ENCODE measurements at regions not wholly inside any gene's neighbourhood (a gene's known extent, or its start where the extent isn't known, plus 50 kb on each side); places are given as distances from the start of the nearest gene placed in this dataset.
"Not testable (repeated sequence)": the region's sequence is repeated elsewhere in the genome, so short reads cannot be mapped to it uniquely, and the experiment has no call there.

DNA sequence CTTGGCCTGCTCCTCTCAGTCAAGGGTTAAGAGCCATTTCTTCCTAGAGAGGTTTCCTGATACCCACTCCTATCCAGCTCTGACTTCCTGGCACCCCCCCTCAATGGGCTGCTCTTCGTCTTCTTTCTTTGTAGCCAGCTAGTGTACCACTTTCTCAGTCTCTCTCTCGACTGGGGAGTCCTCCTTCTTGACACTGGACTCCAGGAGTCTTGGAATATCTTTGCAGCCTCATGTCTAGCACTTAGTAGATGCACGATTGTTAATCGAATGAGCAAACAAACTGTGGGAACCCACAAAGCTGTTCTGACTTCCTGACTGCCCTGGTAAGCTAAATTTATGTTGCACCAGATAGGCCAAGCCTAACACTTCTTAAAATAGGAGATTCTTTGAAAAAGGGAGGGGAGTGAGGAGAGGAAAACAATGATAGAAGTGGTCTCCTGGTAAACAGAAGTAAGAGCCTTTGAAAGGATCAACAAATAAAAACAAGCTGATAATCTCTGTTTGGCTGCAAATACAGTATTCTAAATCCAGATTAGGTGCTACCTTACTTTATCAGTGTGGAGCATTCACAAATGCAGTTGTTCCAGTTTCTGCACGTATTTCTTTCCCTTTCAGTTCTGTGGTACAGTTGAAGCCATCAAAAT, 160.1 kb upstream of the CITED2 start:
- no peak for DNase-seq (ENCODE audit: low spot score)

DNA sequence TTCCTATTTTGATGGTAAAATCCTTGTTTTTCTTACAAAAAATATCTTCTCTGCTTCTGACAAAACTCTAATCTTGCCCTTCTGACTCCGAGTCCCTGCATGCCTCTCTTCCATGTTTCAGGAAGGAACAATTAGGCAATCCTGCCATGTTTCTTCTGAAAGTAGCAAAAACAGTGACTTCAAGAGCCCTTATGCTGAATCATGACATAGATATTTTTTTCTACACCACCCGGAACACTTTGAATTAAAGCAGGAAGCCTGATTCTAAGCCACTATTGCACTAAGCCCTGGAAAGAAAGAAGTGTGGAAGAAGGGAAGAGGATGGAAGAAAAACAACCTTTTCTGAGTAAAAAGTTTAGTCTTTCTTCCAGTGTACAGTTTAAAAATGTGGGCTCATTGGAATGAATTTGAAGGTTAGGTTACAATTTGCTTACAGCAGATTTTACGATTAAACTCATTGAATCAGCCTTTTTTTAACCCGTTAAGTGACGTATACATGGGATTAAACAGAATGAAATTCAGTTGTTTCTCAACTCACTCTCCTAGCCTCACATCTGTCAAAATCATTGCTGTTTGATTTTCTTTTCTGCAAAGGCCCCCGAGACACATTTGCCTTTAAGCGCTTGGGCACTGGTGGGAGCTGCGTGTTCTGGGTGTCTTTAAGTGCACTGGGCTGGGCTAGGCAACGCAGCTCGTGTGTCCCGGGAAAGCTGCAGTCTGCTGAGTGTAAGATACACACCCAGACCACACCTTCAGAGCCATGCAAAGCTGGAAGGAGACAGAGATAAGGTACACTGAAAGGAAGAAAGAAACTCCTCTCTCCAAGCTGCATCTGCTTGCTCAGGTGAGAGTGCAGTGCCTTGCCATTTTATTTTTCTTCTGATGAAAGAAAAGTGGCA, 159.4 kb upstream of the CITED2 start:
- DNase-seq (ENCODE audit: low spot score), result peak; percentile 36

DNA sequence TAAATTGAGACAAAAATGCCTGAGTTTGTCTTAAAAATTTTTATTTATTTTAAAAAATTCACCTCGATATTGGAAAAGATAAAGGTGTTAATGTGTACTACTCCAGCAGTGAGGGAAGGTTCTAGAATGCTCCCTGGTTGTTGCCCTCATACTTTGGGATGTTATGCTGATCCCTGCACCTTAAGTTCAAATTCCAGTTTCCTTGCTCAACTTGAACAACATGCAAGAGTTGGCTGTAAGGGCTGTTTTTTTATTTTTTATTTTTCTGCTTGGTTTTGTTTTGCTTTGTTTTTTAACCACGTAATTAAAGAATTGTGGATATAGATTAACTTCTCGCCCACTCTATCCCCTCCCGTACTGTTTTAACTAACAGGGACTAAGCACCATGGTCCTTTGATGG, 158.7 kb upstream of the CITED2 start:
- no peak for DNase-seq (ENCODE audit: low spot score)

DNA sequence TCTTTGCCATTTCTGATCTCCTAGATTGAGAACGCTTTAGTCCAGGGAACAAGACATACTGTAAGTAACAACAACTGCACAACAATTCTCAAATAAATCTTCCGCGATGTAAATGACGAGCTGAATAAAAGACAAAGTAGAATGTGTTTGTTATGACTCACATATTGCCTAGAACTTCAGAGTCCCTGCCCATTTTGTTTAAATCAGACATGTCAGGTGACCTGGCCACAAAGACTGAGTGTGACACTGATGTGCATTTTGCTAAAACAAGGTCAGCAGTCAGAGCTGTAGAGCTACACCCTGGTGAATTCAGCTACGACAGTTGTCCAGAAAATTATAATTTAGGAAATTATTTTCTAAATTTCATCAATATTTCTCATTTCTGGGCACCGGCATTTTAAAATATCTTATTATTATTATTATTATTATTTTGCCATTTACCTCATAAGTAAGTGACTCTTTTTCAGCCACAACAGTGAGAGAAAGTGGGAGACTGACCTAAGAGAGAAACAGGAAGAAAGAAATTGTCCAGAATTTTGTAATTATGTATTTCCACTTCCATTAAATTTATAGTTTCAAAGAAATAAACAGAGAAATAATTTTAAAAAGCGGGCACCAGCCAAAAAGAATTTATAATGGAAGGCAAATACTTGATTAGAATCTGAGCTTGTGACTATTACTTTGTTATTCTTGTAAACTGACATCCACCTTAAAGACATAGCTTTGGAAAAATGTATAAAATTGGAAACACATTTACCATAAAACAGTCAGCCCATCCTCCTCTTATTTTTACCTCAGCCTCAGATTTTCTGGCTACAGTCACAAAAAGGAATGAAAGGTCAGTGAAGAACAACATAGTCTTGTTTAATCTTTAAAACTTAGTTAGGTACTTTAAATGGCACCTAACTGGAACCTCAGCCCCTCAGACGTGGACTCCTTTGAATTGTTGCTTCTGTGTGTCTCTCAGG, 157.0 kb upstream of the CITED2 start:
- DNase-seq (ENCODE audit: low spot score), result no peak

DNA sequence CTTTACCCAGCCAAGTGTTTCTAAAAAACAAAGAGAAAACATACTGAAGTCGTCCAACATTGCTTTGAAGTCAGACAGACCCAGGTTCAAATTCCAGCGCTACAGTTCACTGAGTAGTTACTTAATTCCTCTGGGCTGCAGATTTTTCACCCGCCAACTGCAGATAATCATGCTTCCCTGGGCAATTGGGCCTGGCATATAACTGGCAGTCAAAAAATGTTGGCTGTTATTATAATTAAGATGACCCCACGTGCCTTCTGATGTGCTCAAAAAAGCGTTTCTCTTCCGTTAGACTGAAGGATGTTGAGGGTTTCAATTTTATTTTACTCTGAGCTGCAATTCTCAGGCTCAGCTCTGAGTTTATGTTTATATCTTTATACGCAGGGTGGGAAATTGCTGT, 156.1 kb upstream of the CITED2 start:
- no peak for DNase-seq (ENCODE audit: low spot score)

DNA sequence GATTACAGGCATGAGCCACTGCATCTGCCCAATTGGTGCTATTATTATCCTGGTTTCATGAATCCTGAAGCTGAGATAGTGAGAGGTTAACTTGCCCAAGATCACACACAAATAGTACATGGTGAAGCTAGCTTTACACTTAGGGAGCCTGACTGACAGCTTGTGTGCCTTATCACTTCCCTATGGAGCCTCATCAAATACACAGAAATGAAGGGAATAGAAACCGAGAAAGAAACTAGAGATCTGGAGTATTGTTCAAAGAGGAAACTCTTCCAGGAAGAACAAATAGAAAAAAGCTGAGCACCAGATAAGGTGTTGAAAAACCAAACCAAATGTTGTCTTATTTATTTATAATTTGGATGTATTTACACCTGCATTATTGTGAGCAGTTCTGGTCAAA, 155.0 kb upstream of the CITED2 start:
- no peak for DNase-seq (ENCODE audit: low spot score)

DNA sequence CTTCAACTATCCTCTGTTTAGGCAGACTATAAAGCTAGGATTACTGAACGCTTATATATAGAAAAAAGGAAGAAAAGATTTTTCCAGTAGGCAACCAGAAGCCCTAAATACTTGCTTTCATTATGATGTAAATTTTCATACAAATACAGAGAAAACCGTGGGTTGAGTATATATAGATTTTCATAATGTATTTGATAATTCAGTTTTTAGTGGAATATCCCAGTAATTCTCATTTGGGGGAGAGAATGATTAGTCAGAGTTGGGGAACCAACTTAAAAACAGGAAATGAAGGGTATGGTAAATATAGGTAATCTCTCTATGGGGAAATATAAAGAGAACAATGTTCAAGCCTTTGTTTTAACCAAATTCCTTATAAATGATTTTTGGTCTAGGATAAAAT, 154.0 kb upstream of the CITED2 start:
- no peak for DNase-seq (ENCODE audit: low spot score)

DNA sequence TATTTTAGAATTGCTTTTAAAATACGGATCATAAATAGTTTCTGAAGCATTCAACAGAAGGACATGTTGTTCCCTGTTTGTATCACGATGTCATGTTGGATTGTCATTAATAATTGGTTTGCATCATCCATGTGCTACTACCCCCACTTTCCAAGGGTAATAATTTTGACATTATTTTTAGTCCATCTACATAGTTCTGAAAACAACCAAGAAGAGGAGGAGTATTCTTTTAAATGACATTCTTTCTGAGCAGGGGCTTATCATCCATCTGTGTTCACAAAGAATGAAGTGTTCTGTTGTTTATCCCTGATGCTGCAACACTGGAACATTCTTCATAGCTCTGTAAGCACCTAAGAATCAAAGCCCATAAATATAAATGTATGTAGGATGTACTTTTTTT, 151.0 kb upstream of the CITED2 start:
- no peak for DNase-seq (ENCODE audit: low spot score)

DNA sequence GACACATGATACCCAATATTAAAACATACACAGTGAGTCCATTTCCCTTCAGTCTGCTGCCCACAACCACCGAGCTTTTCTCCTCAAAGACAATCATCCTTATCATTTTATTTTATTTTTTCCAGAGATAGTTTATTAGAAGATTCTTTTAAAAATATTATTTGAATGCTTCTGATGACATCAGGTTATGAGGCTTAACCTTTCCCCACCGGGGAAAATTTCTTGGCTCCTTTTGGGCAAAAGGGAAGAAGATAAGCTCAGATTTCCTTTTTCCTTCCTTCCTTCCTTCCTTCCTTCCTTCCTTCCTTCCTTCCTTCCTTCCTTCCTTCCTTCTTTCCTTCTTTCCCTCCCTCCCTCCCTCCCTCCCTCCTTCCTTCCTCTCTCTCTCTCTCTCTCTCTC, 149.5 kb upstream of the CITED2 start:
- DNase-seq (ENCODE audit: low spot score), result no peak

DNA sequence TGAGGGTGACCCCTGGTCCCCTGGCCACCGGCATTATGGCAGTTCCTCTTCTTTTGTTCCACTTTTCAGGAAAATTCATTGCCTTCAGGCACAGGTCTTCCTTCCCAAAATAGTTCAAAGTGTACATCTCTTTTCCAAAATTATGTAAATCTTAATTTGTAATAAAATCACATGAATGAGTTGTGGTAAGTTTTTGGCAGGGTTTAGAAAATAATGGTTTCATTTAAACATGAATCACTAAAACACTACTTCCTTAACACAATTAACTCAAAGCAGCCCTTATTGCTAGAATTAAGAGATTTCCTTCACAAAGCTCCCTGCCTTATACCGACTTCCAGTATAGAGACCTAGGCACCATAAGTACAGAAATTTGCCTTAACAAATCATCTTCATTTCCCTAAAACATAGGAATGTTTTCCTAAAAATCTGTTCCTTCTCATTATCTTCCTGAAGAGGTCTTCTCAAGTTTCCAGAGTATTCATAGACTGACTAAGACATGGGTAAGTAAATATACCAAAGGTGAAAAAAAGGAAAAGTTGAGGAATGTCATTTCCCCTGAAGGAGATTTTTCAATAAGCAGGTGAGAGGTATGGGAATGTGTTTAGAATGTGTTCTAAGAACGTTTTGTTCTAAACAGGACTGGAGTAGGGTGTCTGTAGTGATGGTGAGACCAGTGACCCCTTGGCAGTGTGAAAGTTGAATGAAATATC, 148.2 kb upstream of the CITED2 start:
- no peak for DNase-seq (ENCODE audit: low spot score)

DNA sequence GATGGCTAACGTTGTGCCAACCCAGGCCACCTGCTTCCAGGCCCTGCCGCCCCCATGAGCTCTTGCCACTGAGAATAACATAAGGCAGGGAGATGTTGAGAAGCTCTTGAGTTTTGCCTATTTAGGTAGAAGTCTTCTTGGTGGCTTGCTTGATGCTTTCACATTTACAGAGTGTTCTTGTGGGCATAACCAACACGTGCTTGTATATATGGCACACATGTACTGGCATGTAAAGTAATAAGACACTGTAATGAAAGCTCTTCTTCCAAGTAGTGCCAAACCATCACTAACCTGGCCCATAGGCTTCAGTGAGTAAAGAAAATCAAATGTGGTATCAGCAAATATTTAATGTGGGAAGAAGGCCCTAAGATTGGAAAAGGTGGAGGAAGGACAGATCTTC, 146.9 kb upstream of the CITED2 start:
- no peak for DNase-seq (ENCODE audit: low spot score)

DNA sequence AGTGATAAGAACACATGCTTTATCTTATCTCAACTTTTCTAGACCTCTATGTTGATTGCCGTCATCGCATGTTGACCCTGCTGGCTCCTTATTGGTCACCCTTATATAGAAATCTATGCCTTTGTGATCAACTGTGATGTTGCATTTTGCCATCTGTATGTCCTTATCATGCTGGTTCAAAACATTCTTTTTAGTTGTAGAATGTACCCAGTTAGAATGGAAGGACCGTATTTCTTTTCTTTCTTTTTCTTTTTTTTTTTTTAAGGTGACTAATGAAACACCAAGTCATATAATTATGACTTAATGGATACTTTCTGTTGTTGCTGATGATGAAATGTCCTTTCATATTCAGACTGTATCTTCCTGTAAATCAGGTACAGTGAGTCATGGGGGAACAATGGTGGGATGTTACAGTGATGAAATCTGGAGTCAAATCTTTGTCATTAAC, 145.9 kb upstream of the CITED2 start:
- peak; percentile 36 for DNase-seq (ENCODE audit: low spot score)

DNA sequence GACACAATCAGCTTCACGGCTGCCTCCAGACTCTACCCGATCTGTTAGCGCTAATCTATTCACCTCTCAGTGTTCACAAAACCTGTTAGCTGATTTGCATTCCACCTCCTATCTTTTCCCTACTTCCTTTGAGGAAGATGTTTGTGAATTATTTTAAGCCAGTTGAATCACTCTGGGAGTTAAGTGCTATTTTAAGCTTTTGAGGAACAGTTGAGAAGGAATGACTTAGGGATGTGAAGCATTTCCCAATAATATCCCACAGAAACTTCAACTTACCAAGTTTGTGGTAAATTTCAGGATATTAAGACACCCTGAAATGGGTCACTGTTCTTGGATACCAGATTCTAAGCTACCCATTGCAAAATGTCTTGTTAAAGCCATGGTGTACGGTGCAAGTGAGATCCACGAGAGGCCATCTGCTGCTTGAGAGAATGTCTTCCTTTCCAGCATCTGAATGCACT, 145.2 kb upstream of the CITED2 start:
- DNase-seq (ENCODE audit: low spot score), result no peak

DNA sequence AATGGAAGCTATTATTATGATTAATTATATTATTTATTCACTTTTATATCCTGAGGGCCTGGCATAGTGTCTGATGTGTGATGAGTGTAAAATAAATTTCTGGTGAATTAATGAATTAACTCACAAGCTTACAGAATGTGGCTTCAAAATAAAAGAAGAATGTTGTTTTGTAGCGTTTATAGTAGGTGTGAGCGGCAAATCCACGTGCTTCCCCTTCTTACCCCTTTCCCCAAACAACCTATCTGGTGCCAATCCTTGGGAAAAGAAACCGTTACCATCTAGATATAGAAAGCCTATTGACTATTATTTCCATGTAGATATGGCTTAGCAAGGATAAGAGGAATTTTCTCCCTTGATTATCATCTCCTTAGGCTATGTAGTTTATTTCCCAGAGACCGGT, 144.6 kb upstream of the CITED2 start:
- DNase-seq (ENCODE audit: low spot score), result no peak

DNA sequence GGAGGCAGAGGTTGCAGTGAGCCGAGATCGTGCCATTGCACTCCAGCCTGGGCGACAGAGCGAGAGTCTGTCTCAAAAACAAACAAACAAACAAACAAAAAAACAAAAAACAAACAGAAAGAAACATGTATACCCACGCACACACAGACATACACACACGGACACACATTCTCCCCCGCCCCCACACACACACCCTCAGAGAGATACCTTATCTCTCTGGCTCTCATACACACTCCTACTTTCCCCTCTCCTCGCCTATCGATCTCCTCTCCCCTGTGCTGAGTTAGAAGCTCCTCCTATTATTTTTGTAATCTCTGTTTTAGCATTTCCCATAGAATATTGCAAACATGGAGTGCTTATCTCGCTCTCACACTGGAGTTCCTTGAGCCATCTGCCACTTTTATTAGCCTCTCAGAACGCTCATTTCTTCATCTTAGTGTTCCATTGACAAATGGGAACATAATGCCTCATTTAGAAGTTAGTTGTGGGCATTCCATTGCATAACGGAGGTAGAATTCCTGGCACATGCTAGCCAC, 144.2 kb upstream of the CITED2 start:
- DNase-seq (ENCODE audit: low spot score), result no peak

DNA sequence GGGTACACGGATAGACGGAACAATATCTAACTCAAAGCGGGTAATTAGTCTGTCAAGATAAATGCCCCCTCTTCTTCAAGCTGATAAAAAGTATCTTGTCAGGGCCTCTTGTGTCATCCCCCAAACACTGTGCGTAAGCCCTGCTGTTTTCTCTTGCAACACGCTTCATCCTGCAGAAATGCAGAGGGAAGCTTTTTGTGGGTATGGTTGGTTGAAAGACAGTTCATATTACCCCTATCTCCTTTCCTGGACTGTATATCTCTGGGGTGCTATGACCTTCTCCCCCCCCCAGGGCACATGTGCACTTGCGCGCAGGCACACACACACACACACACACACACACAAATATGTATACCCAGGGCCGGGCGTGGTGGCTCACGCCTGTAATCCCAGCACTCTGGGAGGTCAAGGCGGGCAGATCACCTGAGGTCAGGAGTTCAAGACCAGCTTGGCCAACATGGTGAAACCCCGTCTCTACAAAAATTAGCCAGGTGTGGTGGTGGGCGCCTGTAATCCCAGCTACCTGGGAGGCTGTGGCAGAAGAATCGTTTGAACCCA, 143.6 kb upstream of the CITED2 start:
- not testable (repeated sequence) for DNase-seq (ENCODE audit: low spot score)

DNA sequence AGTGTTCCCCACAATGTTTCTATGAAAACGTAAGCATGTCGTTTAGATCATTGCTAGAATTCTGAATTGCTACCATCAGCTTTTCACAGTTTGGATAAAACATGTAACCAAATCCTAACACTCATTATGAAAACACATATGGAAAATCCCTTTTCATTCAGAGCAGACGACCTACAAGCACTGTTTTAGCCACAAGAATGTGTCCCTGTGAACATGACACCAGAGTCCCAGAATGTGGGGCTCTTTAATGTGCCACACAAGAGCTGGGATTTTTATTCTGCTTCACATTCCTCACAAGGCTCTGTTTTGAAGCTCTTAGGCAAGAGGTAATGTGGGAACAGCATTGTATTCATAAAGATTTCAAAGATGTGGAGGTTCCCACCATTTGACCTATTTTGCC, 141.1 kb upstream of the CITED2 start:
- DNase-seq (ENCODE audit: low spot score), result no peak

DNA sequence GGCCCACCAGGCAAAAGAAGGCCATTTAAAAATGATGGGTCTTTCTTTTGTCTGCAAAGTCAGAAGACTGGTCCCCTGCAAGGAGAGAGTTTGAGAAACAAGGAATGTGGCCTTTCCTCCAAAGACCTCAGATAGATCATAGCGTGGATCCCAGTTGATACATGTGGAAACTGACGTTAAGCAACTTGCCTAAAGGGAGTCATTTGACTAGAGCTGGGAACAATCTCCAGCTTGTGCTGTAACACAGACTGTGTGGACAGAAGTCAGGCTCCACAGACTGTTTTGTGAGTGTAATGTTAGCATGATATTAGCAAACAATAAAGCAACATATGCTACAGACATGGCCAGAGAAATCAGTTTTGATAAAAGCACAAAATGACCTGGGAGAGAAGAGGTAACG, 140.4 kb upstream of the CITED2 start:
- DNase-seq (ENCODE audit: low spot score), result no peak

DNA sequence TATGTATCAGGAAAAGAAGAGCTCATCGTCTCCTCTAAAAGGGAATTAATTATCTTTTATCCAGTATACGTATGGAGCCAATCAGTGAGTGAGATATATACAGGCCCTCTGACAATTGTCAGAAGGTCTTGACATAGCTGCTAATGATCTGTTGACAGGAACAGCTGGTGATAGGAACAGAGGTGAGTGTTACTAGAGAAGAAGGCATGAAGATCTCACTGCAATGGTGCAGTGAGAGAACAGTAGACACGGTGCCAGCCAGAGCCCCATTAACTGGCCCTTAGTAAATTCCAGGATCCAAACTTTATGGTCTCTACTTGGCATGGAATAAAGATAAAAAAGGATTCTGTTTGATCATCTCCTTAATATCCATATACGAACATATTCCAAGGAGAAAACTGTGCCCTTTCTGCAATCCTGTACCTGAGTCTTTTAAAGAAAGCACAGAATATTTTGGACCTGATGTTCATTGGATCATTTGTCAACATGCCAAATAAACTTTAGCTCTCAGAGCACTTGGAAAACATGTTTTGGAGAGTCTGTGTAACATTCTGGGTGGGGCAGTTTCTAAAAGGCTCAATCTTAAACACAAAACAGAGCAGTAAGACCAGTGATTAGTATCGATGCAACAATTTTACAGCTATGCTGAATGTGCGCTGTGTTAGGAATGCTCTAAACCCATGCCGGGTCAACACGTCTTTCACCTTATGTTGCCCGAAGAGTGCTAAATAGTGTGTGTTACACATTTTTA, 135.8 kb upstream of the CITED2 start:
- no peak for DNase-seq (ENCODE audit: low spot score)

DNA sequence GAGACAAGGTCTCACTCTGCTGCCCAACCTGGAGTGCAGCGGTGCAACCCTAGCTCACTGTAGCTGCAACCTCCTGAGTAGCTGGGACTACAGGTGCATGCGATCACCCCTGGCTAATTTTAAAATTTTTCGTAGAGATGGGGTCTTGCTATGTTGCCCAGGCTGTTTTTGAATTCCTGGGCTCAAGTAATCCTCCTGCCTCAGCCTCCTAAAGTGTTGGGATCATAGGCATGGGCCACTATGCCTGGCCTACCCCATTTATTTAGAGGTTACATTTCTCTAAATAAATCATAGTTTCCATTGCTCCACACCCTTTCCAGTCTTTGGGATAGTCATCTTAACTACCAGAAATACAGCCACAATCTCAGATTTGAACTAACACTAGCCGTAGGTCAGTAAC, 134.7 kb upstream of the CITED2 start:
- no peak for DNase-seq (ENCODE audit: low spot score)

Data from kidney capillary endothelial cell (primary cell).